ENCODE measurements at regions not wholly inside any gene's neighbourhood (a gene's known extent, or its start where the extent isn't known, plus 50 kb on each side); places are given as distances from the start of the nearest gene placed in this dataset.

DNA sequence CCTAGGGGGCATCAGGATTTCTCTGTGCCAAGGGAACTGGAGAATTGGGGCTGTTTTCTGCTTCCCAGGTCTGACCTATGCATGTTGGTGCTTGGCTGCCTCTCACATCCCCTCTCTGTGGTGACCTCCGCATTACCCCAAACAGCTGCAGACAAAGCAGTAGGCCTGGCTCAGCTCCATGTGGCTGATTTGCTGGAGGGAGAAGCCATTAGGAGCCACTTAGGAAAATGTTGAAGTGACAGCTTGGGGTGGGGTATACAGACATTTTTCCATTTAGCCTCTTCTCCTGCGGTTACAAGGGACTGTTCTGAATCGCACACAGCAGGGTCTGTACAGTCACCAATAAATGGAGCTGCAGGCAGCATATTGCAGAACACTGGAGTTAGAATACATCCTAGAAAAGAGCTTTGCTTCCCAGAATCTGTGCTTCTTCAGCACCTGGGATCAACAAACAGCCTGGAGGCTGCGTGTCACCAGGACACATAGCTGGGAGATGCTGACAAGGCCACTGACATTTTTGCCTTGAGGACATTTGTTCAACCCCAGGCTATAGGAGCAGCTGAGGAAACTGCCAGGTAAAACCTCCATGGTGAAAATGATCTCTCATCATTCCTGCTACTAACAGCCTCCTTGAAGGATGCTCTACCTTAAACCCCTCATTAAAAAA, 335.3 kb downstream of the DIRAS2 start:
- H3K9me3 ChIP-seq (ENCODE audit: control insufficient read depth, insufficient read depth, low read length) = no peaks in the 10 kb centered on the region
- H3K27me3 ChIP-seq (ENCODE audit: control insufficient read depth, insufficient read depth, low read length) = no peaks in the 10 kb centered on the region
- POLR2A ChIA-PET = no interaction called here
- CTCF ChIA-PET = interaction anchor here (1.2 to 1.4 kb wide), 2 partner anchors 11 to 12 kb away, joined by 3 to 4 read pairs; no protein-coding TSS in a partner anchor
- no peak for DNase-seq (ENCODE audit: low read depth, low spot score)
- no peak overlapping the region for H3K27ac ChIP-seq (ENCODE audit: low read depth, low read length)
- TF ChIP-seq, protein P1, sequence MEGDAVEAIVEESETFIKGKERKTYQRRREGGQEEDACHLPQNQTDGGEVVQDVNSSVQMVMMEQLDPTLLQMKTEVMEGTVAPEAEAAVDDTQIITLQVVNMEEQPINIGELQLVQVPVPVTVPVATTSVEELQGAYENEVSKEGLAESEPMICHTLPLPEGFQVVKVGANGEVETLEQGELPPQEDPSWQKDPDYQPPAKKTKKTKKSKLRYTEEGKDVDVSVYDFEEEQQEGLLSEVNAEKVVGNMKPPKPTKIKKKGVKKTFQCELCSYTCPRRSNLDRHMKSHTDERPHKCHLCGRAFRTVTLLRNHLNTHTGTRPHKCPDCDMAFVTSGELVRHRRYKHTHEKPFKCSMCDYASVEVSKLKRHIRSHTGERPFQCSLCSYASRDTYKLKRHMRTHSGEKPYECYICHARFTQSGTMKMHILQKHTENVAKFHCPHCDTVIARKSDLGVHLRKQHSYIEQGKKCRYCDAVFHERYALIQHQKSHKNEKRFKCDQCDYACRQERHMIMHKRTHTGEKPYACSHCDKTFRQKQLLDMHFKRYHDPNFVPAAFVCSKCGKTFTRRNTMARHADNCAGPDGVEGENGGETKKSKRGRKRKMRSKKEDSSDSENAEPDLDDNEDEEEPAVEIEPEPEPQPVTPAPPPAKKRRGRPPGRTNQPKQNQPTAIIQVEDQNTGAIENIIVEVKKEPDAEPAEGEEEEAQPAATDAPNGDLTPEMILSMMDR (IDR thresholded peaks at IDR 0.05; ENCODE audit: low read depth, low read length) = no peak
- no peak overlapping the region for H3K4me3 ChIP-seq (ENCODE audit: low read depth, low read length)

DNA sequence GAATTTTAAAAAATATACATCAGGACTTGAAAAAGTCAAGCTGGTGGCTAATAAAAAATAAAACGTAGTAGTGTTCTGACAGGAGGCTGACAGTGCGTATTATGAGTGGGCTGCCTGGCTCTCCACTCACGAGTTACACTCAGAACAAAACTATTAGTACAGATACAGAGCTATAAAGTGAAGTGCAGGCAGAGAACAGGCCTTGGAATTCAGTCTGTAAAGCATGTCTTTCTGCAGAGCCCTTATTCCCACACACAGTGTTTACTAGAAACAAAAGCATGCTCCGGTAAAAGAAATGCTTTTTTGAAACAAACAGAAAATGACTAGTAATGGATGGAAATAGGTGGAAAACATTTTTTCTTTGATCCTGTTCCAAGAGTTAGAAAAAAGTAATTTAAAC, 334.7 kb downstream of the DIRAS2 start:
- CTCF ChIA-PET = interaction anchor here (1.2 to 1.4 kb wide), 2 partner anchors 10 to 12 kb away, joined by 3 to 4 read pairs; no protein-coding TSS in a partner anchor
- H3K9me3 ChIP-seq (ENCODE audit: control insufficient read depth, insufficient read depth, low read length) = no peaks in the 10 kb centered on the region
- TF ChIP-seq, protein P1 (IDR thresholded peaks at IDR 0.05; ENCODE audit: low read depth, low read length) = no peak
- H3K27me3 ChIP-seq (ENCODE audit: control insufficient read depth, insufficient read depth, low read length) = no peaks in the 10 kb centered on the region
- H3K27ac ChIP-seq (ENCODE audit: low read depth, low read length) = no peak overlapping the region
- POLR2A ChIA-PET = no interaction called here
- H3K4me3 ChIP-seq (ENCODE audit: low read depth, low read length) = no peak overlapping the region
- no peak for DNase-seq (ENCODE audit: low read depth, low spot score)

DNA sequence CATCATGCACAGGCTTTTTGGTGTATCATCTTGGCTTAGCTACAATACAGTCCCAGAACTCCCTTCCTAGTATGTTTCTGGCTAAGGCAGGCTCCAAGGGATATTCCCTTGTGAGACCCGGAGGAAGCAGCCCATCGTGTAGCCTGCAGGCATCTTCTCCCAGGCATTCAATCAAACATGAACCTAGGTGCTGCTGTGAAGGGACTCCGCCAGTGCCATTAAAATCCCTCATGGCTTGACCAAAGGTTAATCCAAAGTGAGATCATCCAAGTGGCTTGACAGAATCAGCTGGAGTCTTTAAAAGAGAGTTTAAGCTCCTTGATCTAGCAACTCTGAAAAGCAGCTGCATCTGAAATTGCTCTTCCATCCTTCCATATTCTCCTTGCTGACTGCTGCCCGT, 333.9 kb downstream of the DIRAS2 start:
- Histone ChIP-seq H3K4me3 (ENCODE audit: low read depth, low read length) (no peak overlapping the region), H3K27ac (ENCODE audit: low read depth, low read length) (no peak overlapping the region), H3K27me3 (ENCODE audit: control insufficient read depth, insufficient read depth, low read length) (no peaks in the 10 kb centered on the region), H3K9me3 (ENCODE audit: control insufficient read depth, insufficient read depth, low read length) (no peaks in the 10 kb centered on the region)
- TF ChIP-seq, protein P1 (IDR thresholded peaks at IDR 0.05; ENCODE audit: low read depth, low read length) = no peak
- ChIA-PET CTCF (no interaction called here), POLR2A (no interaction called here)
- no peak for DNase-seq (ENCODE audit: low read depth, low spot score)

DNA sequence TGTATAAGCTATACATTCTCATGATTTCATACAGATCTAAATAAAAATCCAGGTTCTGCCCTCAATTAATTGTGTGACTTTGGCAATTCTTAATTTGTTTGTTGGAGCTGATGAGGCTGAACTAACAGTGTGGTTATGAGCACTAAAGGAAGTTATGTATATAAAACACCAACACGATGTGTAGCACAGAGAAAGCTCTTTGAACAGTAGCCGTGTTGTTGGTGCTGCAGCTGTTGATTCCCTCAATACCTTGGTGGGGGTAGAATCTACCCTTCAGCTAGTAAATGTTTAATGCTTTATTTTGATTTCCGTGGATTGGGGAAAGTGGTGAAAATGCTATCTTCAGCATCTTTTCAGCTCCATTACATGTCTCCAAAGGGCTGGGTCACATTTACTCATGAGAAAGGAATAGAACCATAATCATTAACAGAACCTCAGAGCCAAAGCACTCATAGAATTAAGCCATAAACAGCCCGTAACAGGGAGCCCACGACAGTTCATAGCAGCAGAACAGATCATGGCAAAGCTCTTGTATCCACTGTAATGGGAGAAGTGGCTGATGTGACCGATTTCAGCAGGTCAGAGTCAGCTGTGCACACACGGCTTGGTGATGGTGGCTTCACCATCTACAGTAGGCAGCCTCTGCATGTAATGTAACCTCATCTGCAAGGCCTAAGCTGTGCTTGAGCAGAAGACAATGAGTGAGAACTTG, 332.7 kb downstream of the DIRAS2 start:
- Histone ChIP-seq H3K27ac (ENCODE audit: low read depth, low read length) (no peak overlapping the region), H3K27me3 (ENCODE audit: control insufficient read depth, insufficient read depth, low read length) (no peaks in the 10 kb centered on the region), H3K4me3 (ENCODE audit: low read depth, low read length) (no peak overlapping the region), H3K9me3 (ENCODE audit: control insufficient read depth, insufficient read depth, low read length) (no peaks in the 10 kb centered on the region)
- TF ChIP-seq, protein P1 (IDR thresholded peaks at IDR 0.05; ENCODE audit: low read depth, low read length) = no peak
- DNase-seq (ENCODE audit: low read depth, low spot score) = no peak
- ChIA-PET POLR2A (no interaction called here), CTCF (no interaction called here)

GRCh38 chr9:90310521-90310876, 332.1 kb downstream of the DIRAS2 start:
- DNase-seq (ENCODE audit: low read depth, low spot score) = no peak
- no peaks in the 10 kb centered on the region for H3K27me3 ChIP-seq (ENCODE audit: control insufficient read depth, insufficient read depth, low read length)
- no peak overlapping the region for H3K27ac ChIP-seq (ENCODE audit: low read depth, low read length)
- TF ChIP-seq, protein P1 (IDR thresholded peaks at IDR 0.05; ENCODE audit: low read depth, low read length) = no peak
- CTCF ChIA-PET = no interaction called here
- no peak overlapping the region for H3K4me3 ChIP-seq (ENCODE audit: low read depth, low read length)
- POLR2A ChIA-PET = no interaction called here
- no peaks in the 10 kb centered on the region for H3K9me3 ChIP-seq (ENCODE audit: control insufficient read depth, insufficient read depth, low read length)

Measured in AG04450 (cell line).